ENCODE measurements at regions not wholly inside any gene's neighbourhood (a gene's known extent, or its start where the extent isn't known, plus 50 kb on each side); places are given as distances from the start of the nearest gene placed in this dataset.

GRCh38 chr1:2931724-2932401 is 89.4 kb upstream of the ACTRT2 start:
- ATAC-seq = no peak
- TF ChIP-seq ZFP30 (CRISPR knock-in tag; IDR thresholded peaks at IDR 0.05) (no peak), TOX (CRISPR knock-in tag; IDR thresholded peaks at IDR 0.05; ENCODE audit: borderline replicate concordance) (no peak), POU6F1 (CRISPR knock-in tag; IDR thresholded peaks at IDR 0.05; ENCODE audit: borderline replicate concordance, low read depth) (no peak), ESRRG (CRISPR knock-in tag; IDR thresholded peaks at IDR 0.05) (no peak), TCF4 (CRISPR knock-in tag; IDR thresholded peaks at IDR 0.05; ENCODE audit: borderline replicate concordance) (no peak), CSDC2 (CRISPR knock-in tag; IDR thresholded peaks at IDR 0.05) (no peak), TSHZ2 (CRISPR knock-in tag; IDR thresholded peaks at IDR 0.05) (no peak), OSR1 (CRISPR knock-in tag; IDR thresholded peaks at IDR 0.05) (no peak)

- ATAC-seq = no peak
- no peak for TF ChIP-seq PPARA (CRISPR knock-in tag; IDR thresholded peaks at IDR 0.05; ENCODE audit: borderline replicate concordance)
- no peak for TF ChIP-seq PATZ1 (CRISPR knock-in tag; IDR thresholded peaks at IDR 0.05; ENCODE audit: borderline replicate concordance)
- no peak for TF ChIP-seq ARNTL (CRISPR knock-in tag; IDR thresholded peaks at IDR 0.05; ENCODE audit: borderline replicate concordance, low read depth)
- TF ChIP-seq CSDC2 (CRISPR knock-in tag; IDR thresholded peaks at IDR 0.05) = no peak
- TF ChIP-seq SNAI2 (CRISPR knock-in tag; IDR thresholded peaks at IDR 0.05) = no peak
- TF ChIP-seq TCF4 (CRISPR knock-in tag; IDR thresholded peaks at IDR 0.05; ENCODE audit: borderline replicate concordance) = no peak
- no peak for TF ChIP-seq ESRRG (CRISPR knock-in tag; IDR thresholded peaks at IDR 0.05)
- TF ChIP-seq GLIS3 (CRISPR knock-in tag; IDR thresholded peaks at IDR 0.05) = no peak
- TF ChIP-seq ZFP3 (CRISPR knock-in tag; IDR thresholded peaks at IDR 0.05) = no peak
Observed at GRCh38 chr1:2932671-2933350, 88.5 kb upstream of the ACTRT2 start.

- no peak for ATAC-seq
- TF ChIP-seq SNAI2 (CRISPR knock-in tag; IDR thresholded peaks at IDR 0.05) = no peak
- no peak for TF ChIP-seq ZNF565 (CRISPR knock-in tag; conservative IDR thresholded peaks at IDR 0.05; ENCODE audit: low read depth)
- no peak for TF ChIP-seq TOX (CRISPR knock-in tag; IDR thresholded peaks at IDR 0.05; ENCODE audit: borderline replicate concordance)
- TF ChIP-seq ISL1 (CRISPR knock-in tag; IDR thresholded peaks at IDR 0.05) = no peak
- no peak for TF ChIP-seq ZC3H10 (CRISPR knock-in tag; IDR thresholded peaks at IDR 0.05)
- TF ChIP-seq TCF4 (CRISPR knock-in tag; IDR thresholded peaks at IDR 0.05; ENCODE audit: borderline replicate concordance) = no peak
- no peak for TF ChIP-seq OSR1 (CRISPR knock-in tag; IDR thresholded peaks at IDR 0.05)
- TF ChIP-seq CSDC2 (CRISPR knock-in tag; IDR thresholded peaks at IDR 0.05) = no peak
- TF ChIP-seq CSRNP3 (CRISPR knock-in tag; IDR thresholded peaks at IDR 0.05) = no peak
- TF ChIP-seq PATZ1 (CRISPR knock-in tag; IDR thresholded peaks at IDR 0.05; ENCODE audit: borderline replicate concordance) = no peak
- TF ChIP-seq ZFP3 (CRISPR knock-in tag; IDR thresholded peaks at IDR 0.05) = no peak
- TF ChIP-seq CREB5 (CRISPR knock-in tag; IDR thresholded peaks at IDR 0.05; ENCODE audit: low read depth) = no peak
- TF ChIP-seq POU6F1 (CRISPR knock-in tag; IDR thresholded peaks at IDR 0.05; ENCODE audit: borderline replicate concordance, low read depth) = no peak
- TF ChIP-seq PPARA (CRISPR knock-in tag; IDR thresholded peaks at IDR 0.05; ENCODE audit: borderline replicate concordance) = no peak
- TF ChIP-seq ZNF8 (CRISPR knock-in tag; IDR thresholded peaks at IDR 0.05) = no peak
Observed at GRCh38 chr1:2933431-2934155, 87.7 kb upstream of the ACTRT2 start.

All from SK-N-SH treated with all-trans-retinoic acid at 6 μM for 48 hours (cell line).